GM13976 (cell line): ENCODE measurements at regions not wholly inside any gene's neighbourhood (a gene's known extent, or its start where the extent isn't known, plus 50 kb on each side); places are given as distances from the start of the nearest gene placed in this dataset.

ENCODE experiments used
- DNase-seq: peaks from one replicate; pipeline ENCODE4 v3.0.0; 2012; ENCODE audit warnings: low spot score
- in situ Hi-C: fragments of 300-500 bp; cut with MboI; formaldehyde crosslinking; loops from one replicate; pipeline ENCODE4 v1.12.0; 2022; ENCODE audit warnings: low sequenced_read_pairs, mixed read lengths, inconsistent platforms; ENCODE audit not compliant: unreplicated experiment
- TF ChIP-seq, protein P1 (sequence below): IDR thresholded peaks from 2 replicates; pipeline ENCODE4 v1.5.1; 2012; ENCODE audit warnings: borderline replicate concordance, mild to moderate bottlenecking; ENCODE audit not compliant: insufficient read depth; ENCODE audit errors: extremely low read depth, missing control alignments, control extremely low read depth

DNA sequence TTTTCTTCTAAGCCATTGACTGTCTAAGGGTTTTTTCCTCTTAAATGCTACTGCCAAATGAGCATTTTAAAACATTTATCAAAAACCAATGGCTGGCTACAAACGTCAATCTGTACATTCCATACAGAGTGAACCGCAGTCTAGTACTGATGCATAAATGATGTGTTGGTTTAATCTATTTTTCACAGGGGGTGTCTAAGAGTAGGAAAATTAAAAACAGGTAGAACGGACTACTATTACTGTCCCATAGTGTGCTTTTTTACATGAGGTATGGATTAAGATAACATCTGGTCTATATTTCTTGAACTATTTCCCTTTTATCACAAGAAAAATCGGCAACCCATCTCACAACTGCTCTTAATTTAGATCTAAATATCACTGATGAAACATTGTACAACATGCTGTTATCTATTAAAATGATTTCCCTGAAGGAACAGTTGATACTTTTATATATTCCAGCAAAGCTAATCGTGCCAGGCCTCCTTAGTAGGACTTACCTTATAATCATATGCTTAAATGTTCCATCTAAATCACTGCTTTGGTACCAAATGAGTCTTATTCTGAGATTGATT lies 172.9 kb upstream of the CDKN3 start:
- in situ Hi-C loops: no loop called here
- TF ChIP-seq, protein P1, sequence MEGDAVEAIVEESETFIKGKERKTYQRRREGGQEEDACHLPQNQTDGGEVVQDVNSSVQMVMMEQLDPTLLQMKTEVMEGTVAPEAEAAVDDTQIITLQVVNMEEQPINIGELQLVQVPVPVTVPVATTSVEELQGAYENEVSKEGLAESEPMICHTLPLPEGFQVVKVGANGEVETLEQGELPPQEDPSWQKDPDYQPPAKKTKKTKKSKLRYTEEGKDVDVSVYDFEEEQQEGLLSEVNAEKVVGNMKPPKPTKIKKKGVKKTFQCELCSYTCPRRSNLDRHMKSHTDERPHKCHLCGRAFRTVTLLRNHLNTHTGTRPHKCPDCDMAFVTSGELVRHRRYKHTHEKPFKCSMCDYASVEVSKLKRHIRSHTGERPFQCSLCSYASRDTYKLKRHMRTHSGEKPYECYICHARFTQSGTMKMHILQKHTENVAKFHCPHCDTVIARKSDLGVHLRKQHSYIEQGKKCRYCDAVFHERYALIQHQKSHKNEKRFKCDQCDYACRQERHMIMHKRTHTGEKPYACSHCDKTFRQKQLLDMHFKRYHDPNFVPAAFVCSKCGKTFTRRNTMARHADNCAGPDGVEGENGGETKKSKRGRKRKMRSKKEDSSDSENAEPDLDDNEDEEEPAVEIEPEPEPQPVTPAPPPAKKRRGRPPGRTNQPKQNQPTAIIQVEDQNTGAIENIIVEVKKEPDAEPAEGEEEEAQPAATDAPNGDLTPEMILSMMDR: no peak
- no peak for DNase-seq

DNA sequence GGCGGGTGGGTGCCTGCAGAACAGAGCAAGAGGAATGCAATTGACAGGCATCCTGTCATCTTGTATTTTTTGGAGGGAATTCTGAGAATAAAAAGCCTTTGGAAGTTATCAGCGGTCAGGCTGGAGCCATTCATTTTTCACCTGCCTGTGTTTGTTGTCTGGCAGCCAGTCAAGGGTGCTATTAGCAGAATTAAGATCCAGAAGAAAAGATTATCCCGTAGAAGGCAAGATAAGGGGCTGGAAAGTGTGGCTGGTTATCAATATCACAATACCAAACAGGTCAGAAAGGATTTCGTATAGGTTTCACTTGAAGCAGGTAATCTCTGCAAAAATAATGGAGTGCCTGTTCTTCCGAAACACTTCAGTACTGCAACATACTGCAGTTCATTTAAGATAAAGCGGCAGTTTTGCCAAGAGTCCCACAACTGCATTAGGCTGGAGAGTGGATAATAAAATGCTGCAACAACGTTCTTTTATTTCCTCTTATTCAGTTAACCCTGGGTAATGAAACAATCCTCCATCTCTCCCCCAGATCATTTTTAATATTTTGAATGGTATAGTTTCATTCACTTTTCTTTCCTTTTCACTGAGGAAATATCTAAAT lies 171.2 kb upstream of the CDKN3 start:
- no peak for DNase-seq
- TF ChIP-seq, protein P1: no peak
- in situ Hi-C loops: no loop called here

DNA sequence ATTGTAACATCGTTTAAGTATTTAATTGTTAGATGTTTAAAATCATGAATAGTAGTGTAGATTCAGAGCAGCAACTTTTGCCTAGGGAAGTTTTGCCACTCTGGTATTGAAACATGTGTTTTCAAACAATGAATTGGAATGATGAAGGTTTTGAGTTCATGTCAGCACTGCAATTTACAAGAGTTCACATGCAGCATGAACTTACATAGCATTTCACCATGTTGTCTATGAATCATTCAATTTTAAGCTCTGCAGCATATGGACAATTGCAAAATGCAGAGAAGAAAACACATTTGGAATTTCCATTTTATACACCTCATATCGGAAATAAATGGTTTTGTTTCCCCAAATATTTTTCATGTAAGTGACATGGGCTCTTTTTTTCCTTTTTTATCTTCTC lies 170.7 kb upstream of the CDKN3 start:
- no peak for DNase-seq
- in situ Hi-C loops: no loop called here
- TF ChIP-seq, protein P1: no peak

DNA sequence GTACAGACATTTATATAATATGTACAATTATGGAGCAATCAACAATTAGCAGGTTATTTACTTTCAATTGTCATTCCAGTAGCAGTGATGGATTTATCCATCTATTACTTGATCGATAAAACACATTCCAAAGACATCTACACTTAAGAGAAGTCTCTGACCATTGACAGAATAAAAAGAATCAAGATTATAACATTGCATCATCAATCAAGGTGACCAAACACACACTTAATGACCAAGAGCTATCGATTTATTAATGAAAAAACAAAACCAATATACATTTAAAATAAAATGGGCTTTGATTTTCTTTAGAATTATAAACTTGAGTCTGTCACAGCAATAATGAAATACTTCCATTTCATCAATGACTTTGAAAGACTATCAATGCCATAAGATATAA lies 170.2 kb upstream of the CDKN3 start:
- TF ChIP-seq, protein P1: no peak
- in situ Hi-C loops: no loop called here
- DNase-seq: no peak

DNA sequence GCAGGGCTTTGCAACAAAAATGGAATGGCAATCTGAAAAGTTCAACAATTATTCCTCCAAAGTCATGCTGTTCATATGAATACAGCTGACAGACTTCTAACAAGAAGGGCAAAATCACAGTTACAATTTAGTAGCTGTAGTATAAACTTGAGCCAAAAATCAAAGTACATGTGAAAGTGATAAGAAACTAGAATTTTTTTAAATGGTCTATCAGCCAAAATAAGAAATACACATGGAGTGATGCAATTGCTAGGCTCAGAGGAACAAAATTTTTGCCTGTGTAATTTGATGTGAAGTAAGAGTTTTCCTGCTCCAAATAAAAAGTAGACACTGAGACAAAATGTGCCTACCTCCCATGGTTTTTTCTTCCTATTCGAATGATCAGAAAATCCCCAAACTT lies 167.7 kb upstream of the CDKN3 start:
- DNase-seq: no peak
- in situ Hi-C loops: no loop called here
- TF ChIP-seq, protein P1: no peak

DNA sequence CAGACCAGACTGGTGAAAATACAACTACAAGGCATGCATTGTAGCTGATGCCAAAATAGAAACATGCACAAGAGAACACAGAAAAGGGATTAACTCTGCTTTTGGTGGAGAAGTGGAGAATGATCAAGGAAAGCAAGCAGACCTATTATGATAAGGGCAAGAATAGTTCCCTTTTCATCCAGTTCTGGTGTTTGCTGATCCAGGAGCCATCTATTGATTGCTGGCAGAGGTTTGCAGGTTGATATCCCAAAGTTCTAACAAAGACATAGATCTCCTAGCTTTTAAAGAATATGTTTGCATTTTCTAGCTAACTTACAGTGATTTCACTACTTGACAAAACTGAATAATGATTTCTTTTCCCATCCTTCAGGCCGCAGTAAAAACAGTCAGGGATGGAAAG lies 166.2 kb upstream of the CDKN3 start:
- in situ Hi-C loops: no loop called here
- TF ChIP-seq, protein P1: no peak
- no peak for DNase-seq
